GM21423 (cell line): ENCODE measurements at regions not wholly inside any gene's neighbourhood (a gene's known extent, or its start where the extent isn't known, plus 50 kb on each side); places are given as distances from the start of the nearest gene placed in this dataset.

ENCODE experiments used
- ATAC-seq: cut with Tn5 transposase; IDR thresholded peaks from one replicate; pipeline ENCODE4 v1.9.1; 2021; ENCODE audit warnings: mild to moderate bottlenecking, moderate library complexity; ENCODE audit not compliant: unreplicated experiment

DNA sequence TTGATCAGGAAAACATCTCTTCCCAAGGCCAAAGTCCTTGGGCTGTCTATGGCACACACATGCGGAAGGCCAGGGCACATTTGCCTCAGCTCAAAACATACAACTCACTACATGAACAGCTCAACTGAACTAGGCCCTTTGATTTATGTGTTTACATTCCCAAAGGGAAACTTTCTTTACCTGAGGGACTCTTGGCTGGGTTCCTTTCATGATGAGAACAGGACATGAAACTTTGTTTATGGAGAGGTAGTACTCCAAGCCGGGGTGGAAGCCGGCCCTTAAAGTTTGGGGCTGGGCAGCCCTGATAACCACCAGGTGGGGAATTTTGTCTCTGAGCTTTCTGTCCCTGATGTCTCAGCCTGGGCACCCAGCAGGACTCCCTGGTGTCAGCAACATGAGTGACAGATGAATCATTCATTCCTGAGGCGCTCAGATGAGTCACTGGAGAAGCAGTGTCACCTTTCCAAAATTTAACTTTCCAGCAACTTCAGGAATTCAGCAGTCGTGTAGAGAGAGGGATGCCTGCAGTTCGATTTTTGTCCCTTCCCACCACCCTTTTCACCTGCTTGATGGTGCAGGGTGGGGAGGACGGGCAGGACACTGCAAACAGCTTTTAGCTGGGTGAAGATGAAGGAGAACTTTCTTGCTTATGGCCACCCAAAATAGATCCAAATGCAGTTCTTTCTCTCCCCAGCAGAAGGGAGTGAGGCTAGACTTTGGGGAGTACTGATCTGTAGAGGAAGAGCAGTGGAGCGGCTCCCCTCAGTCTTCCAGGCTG is 331.6 kb downstream of the DYSF start:
- no peak for ATAC-seq

DNA sequence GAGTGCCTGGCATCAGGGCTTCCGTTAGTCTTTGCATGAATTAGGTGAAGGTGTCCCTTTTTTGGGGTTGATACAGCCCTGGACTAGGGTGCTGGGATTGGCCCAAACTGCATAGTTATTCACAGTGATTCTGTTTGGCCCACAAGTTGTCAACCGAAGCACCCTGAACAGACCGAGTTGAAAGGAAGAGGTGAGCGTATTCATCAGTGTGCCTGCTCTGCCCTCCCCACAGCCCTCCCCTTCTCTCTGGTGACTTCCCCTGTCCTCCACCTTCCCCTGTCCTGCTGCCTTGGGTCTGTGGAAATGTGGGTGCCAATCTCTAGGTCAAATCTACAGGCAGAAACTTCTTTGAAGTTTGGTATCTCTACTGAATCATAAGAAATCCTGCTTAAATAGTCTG is 330.5 kb downstream of the DYSF start:
- ATAC-seq: no peak

GRCh38 chr2:71783215-71783614 is 329.9 kb downstream of the DYSF start:
- no peak for ATAC-seq

GRCh38 chr2:71782323-71782722 is 329.0 kb downstream of the DYSF start:
- ATAC-seq: no peak

GRCh38 chr2:71781695-71782228 is 328.4 kb downstream of the DYSF start:
- no peak for ATAC-seq

GRCh38 chr2:71780162-71780561 is 326.8 kb downstream of the DYSF start:
- ATAC-seq: no peak

- no peak for ATAC-seq
Observed at GRCh38 chr2:71779774-71780105, 326.4 kb downstream of the DYSF start.

- ATAC-seq: no peak
Observed at GRCh38 chr2:71778936-71779773, 325.8 kb downstream of the DYSF start.

DNA sequence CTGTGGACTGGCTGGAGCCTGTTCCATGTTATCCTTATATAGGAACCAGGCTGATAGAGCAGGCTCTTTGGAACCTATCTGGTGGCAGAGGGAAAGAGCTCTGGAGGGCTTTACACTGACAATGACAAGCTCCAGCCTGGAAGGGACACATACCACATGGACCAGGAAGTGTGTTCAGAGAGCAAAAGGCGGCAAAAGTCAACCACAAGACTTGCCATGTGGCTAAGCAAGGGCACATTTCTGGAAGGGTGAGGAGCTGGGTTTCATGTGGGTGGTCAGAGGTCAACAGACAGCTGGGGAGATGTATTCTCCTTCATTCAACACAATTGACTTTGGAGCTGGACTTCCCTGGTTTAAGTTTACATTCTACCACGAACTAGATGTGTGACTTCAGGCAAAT is 325.2 kb downstream of the DYSF start:
- ATAC-seq: no peak

GRCh38 chr2:71777946-71778345 is 324.6 kb downstream of the DYSF start:
- ATAC-seq: no peak

GRCh38 chr2:71776227-71776626 is 322.9 kb downstream of the DYSF start:
- ATAC-seq: no peak

DNA sequence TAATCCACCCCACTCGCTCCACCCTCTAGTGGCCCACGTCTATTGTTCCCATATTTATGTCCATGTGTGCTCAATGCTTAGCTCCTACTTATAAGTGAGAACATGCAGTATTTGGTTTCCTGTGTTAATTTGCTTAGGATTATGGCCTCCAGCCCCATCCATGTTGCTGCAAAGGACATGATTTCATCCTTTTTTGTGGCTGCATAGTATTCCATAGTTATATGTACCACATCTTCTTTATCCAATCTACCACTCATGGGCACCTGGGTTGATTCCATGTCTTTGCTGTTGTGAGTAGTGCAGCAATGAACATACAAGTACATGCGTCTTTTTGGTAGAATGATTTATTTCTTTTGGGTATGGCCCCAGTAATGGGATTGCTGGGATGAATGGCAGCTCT is 319.9 kb downstream of the DYSF start:
- ATAC-seq: no peak

DNA sequence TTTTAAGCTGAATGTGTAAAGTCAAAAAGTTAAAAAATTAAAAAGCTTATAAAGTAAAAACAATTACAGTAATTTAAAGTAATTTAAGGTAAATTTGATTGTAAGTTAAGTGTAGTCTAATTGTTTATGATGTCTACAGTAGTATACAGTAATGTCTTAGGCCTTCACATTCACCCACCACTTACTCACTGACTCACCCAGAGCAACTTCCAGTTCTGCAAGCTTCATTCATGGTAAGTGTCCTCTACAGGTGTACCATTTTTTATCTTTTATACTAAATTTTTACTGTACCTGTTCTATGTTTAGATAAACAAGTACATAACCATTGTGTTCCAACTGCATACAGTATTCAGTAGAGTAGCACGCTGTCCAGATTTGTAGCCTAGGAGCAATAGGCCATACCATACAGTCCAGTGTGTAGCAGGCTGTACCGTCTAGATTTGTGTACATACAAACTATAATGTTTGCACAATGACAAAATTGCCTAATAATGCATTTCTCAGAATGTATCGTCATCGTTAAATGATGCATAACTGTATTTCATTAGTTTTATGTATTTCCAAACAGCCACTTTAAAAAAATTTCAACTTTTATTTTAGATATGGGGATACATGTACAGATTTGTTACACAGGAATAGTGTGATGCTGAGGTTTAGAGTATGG is 319.3 kb downstream of the DYSF start:
- no peak for ATAC-seq

DNA sequence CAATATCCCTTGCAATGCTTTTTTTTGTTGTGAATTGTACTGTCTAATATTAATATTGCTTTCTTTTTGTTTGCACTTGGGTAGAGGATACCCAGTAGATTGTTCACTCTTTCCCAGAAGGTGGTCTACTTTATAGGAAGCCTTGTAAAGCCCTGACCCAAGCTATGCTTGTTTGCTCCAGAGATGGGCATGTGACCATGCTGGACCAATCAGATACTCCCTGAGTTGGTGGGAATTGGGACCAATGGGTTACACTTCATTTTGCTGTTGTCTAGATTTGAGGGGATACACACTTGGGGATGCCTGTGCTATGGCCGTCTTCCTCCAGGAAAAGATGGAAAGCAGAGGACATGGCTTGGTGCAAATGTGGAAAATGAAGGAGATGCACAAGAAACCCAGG is 314.3 kb downstream of the DYSF start:
- ATAC-seq: no peak

DNA sequence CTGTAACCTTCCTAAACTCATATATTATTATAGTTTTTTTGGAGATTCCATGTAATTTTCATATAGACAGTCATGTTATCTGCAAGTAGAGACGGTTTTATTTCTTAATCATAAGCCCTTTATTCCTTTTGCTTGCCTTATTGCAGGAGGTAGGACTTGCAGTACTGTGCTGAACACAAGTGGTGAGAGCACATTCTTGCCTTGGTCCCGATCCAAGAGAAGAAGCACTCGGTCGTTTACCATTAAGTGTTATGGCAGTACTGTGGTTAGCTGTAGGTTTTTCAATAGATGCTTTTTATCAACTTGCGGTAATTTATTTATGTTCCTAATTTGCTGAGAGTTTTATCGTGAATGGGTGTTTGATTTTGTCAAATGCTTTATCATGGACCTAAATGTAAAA is 305.7 kb downstream of the DYSF start:
- ATAC-seq: no peak

- ATAC-seq: no peak
Observed at GRCh38 chr2:71757351-71757750, 304.0 kb downstream of the DYSF start.

- no peak for ATAC-seq
Observed at GRCh38 chr2:71756280-71756906, 303.0 kb downstream of the DYSF start.

- ATAC-seq: no peak
Observed at GRCh38 chr2:71751590-71751989, 298.2 kb downstream of the DYSF start.

DNA sequence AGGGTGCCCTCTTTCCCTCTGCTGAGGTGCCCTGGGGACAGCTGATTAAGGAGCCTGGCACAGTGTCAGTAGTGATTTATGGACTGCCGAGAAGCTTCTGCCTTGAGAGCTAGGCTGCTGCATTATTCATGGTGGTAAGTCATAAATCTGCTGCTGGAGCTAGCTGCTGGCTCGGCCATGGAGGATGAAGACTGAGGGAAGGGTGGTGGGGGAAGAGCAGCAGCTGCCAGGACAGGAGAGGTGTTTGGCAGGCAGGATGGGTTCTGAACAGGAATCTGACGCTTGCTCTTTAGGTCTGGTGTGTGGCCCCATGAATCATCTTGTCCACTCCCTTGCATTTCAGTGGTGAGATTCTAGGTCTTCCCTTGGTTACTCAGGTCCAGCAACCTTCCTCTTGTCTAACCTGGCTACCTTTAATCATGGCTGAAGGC is 296.3 kb downstream of the DYSF start:
- no peak for ATAC-seq

GRCh38 chr2:71748227-71748626 is 294.9 kb downstream of the DYSF start:
- no peak for ATAC-seq

- no peak for ATAC-seq
Observed at GRCh38 chr2:71747559-71747958, 294.2 kb downstream of the DYSF start.
